ENCODE measurements at regions not wholly inside any gene's neighbourhood (a gene's known extent, or its start where the extent isn't known, plus 50 kb on each side); places are given as distances from the start of the nearest gene placed in this dataset.
"Not testable (repeated sequence)": the region's sequence is repeated elsewhere in the genome, so short reads cannot be mapped to it uniquely, and the experiment has no call there.

- DNase-seq (ENCODE audit: low spot score) = no peak
Measured at GRCh38 chr14:48417715-48418500, 742.5 kb upstream of the MDGA2 start.

GRCh38 chr14:48401321-48401720 is 725.9 kb upstream of the MDGA2 start:
- no peak for DNase-seq (ENCODE audit: low spot score)

- DNase-seq (ENCODE audit: low spot score) = no peak
Measured at GRCh38 chr14:48398675-48399282, 723.4 kb upstream of the MDGA2 start.

- no peak for DNase-seq (ENCODE audit: low spot score)
Measured at GRCh38 chr14:48391661-48392060, 716.3 kb upstream of the MDGA2 start.

- no peak for DNase-seq (ENCODE audit: low spot score)
Measured at GRCh38 chr14:48390346-48390745, 714.9 kb upstream of the MDGA2 start.

- no peak for DNase-seq (ENCODE audit: low spot score)
Measured at GRCh38 chr14:48384821-48385220, 709.4 kb upstream of the MDGA2 start.

- DNase-seq (ENCODE audit: low spot score) = no peak
Measured at GRCh38 chr14:48382961-48383360, 707.6 kb upstream of the MDGA2 start.

- DNase-seq (ENCODE audit: low spot score) = no peak
Measured at GRCh38 chr14:48378541-48378940, 703.1 kb upstream of the MDGA2 start.

- DNase-seq (ENCODE audit: low spot score) = no peak
Measured at GRCh38 chr14:48373981-48374380, 698.6 kb upstream of the MDGA2 start.

- DNase-seq (ENCODE audit: low spot score) = no peak
Measured at GRCh38 chr14:48350971-48351370, 675.6 kb upstream of the MDGA2 start.

- DNase-seq (ENCODE audit: low spot score) = no peak
Measured at GRCh38 chr14:48349689-48350088, 674.3 kb upstream of the MDGA2 start.

GRCh38 chr14:48341069-48341468 is 665.7 kb upstream of the MDGA2 start:
- DNase-seq (ENCODE audit: low spot score) = no peak

GRCh38 chr14:48333221-48333920 is 658.0 kb upstream of the MDGA2 start:
- no peak for DNase-seq (ENCODE audit: low spot score)

GRCh38 chr14:48331421-48331820 is 656.0 kb upstream of the MDGA2 start:
- no peak for DNase-seq (ENCODE audit: low spot score)

- DNase-seq (ENCODE audit: low spot score) = no peak
Measured at GRCh38 chr14:48325486-48325885, 650.1 kb upstream of the MDGA2 start.

GRCh38 chr14:48323665-48324064 is 648.3 kb upstream of the MDGA2 start:
- no peak for DNase-seq (ENCODE audit: low spot score)

GRCh38 chr14:48319823-48320222 is 644.4 kb upstream of the MDGA2 start:
- DNase-seq (ENCODE audit: low spot score) = no peak

- no peak for DNase-seq (ENCODE audit: low spot score)
Measured at GRCh38 chr14:48304729-48305128, 629.3 kb upstream of the MDGA2 start.

GRCh38 chr14:48289701-48290100 is 614.3 kb upstream of the MDGA2 start:
- DNase-seq (ENCODE audit: low spot score) = no peak

- not testable (repeated sequence) for DNase-seq (ENCODE audit: low spot score)
Measured at GRCh38 chr14:48285217-48285616, 609.8 kb upstream of the MDGA2 start.

GRCh38 chr14:48275301-48275700 is 599.9 kb upstream of the MDGA2 start:
- DNase-seq (ENCODE audit: low spot score) = no peak

GRCh38 chr14:48274826-48275225 is 599.4 kb upstream of the MDGA2 start:
- no peak for DNase-seq (ENCODE audit: low spot score)

- DNase-seq (ENCODE audit: low spot score) = not testable (repeated sequence)
Measured at GRCh38 chr14:48267926-48268325, 592.5 kb upstream of the MDGA2 start.
